Fibroblast of pulmonary artery (primary cell): ENCODE measurements at regions not wholly inside any gene's neighbourhood (a gene's known extent, or its start where the extent isn't known, plus 50 kb on each side); places are given as distances from the start of the nearest gene placed in this dataset.
"Not testable (repeated sequence)": the region's sequence is repeated elsewhere in the genome, so short reads cannot be mapped to it uniquely, and the experiment has no call there.

Experiments used
- DNase-seq: peaks from one replicate; pipeline ENCODE4 v3.0.0-alpha.2; 2010; ENCODE audit warnings: low read depth
- H3K4me3 ChIP-seq: replicated peaks from 2 replicates; pipeline ENCODE4 v1.5.1; 2011; ENCODE audit warnings: low read depth, mild to moderate bottlenecking, control low read depth, low read length, moderate library complexity
- CTCF ChIP-seq: IDR thresholded peaks from 2 replicates; pipeline ENCODE4 v1.5.1; 2011; ENCODE audit warnings: mild to moderate bottlenecking, control low read depth, low read length, inconsistent platforms; ENCODE audit errors: missing control alignments

GRCh38 chr1:157384258-157384657, 168.1 kb downstream of the FCRL5 start:
- no peak for DNase-seq
- TF ChIP-seq CTCF = no peak
- H3K4me3 ChIP-seq = no peak overlapping the region

- no peak for TF ChIP-seq CTCF
- H3K4me3 ChIP-seq = no peak overlapping the region
- DNase-seq = no peak
Observed at GRCh38 chr1:157382351-157382750, 170.0 kb downstream of the FCRL5 start.

- TF ChIP-seq CTCF = no peak
- H3K4me3 ChIP-seq = no peak overlapping the region
- no peak for DNase-seq
Observed at GRCh38 chr1:157380523-157380922, 171.8 kb downstream of the FCRL5 start.

- peak; percentile 44 for DNase-seq
- TF ChIP-seq CTCF = peak; percentile 64
- H3K4me3 ChIP-seq = not testable (repeated sequence)
Observed at GRCh38 chr1:157377280-157377713, 175.0 kb downstream of the FCRL5 start.

DNA sequence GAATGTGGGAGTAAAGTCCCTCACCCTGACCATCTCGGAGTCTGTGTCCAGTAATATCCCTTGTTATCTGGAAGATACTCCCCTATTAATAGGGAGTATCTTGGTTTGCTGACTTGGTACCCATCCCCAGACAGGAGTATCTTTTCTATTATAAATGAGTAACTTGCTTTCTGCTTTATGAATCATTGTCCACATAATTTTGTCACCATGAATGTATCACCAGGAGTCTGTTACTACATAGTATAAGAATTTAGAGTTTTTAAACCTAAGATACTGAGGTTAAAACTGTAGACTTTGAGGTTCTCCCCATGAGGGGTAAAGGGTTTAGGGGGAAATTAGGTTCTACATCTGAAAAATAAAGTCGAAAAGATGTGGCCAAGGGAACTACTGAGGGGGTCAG, 175.6 kb downstream of the FCRL5 start:
- no peak for DNase-seq
- TF ChIP-seq CTCF = no peak
- no peak overlapping the region for H3K4me3 ChIP-seq

- DNase-seq, H3K4me3 ChIP-seq: not testable (repeated sequence)
Observed at GRCh38 chr1:157372311-157372710, 180.0 kb downstream of the FCRL5 start.

DNA sequence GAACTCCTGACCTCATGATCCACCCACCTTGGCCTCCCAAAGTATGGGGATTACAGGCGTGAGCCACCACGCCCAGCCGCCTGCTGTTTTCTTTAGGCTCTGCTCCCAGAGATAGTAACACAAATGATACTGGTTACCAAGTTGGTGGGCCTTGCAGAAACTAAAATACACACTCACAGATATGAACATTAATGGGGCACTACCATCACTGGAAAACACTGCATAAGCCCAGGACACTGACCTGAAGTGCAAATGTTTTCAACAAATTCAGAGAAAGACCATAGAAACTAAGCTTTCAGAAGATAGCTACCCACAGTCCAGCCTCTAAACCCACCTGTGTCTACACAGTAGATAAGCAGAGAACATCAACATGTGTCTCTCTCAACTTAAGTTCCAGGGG, 180.5 kb downstream of the FCRL5 start:
- no peak for DNase-seq
- no peak for TF ChIP-seq CTCF

DNA sequence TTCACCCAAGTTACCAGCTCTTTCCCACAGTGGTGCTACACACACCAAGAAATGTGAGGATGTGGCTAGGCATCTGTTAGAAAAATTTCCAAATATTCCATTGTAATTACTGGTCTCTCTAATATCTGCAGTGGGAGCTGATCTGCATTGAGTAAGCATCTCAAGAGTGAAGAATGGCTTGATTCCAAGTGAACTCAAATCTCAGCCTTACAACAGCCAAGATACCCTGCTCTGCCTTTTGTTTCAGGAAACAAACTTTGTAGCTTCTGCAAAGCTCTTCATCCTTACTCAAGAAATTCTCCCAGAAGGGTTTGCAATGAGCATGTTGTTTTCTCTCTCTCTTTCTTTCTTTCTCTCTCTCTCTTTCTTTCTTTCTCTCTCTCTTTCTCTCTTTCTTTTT, 181.1 kb downstream of the FCRL5 start:
- no peak for TF ChIP-seq CTCF
- H3K4me3 ChIP-seq = no peak overlapping the region
- no peak for DNase-seq

More for the DNA sequence above, 180.5 kb downstream of the FCRL5 start:
- H3K4me3 ChIP-seq = no peak overlapping the region
